Skeletal muscle tissue (tissue), 3 donors: ENCODE measurements at regions not wholly inside any gene's neighbourhood (a gene's known extent, or its start where the extent isn't known, plus 50 kb on each side); places are given as distances from the start of the nearest gene placed in this dataset.

Experiments used
- H3K27ac ChIP-seq: one replicate; pipeline ENCODE4 v1.7.0; 2013; ENCODE audit warnings: mild to moderate bottlenecking, low read depth, low read length, inconsistent platforms
- H3K27me3 ChIP-seq, 3 donors: one replicate each; pipeline ENCODE4 v1.7.0; 2013; ENCODE audit warnings: low read length in 3 of 3; ENCODE audit not compliant: control insufficient read depth in 3 of 3, insufficient read depth in 3 of 3
- H3K36me3 ChIP-seq, 3 donors: one replicate each; pipeline ENCODE4 v1.7.0; 2013; ENCODE audit warnings: low read length in 3 of 3; ENCODE audit not compliant: control insufficient read depth in 3 of 3, insufficient read depth in 3 of 3
- H3K4me1 ChIP-seq, 3 donors: one replicate each; pipeline ENCODE4 v1.7.0; 2013; ENCODE audit warnings: low read length in 3 of 3, mild to moderate bottlenecking in 3 of 3; ENCODE audit not compliant: control insufficient read depth in 3 of 3, insufficient read depth in 3 of 3
- H3K4me3 ChIP-seq, 3 donors: one replicate each; pipeline ENCODE4 v1.7.0; 2013; ENCODE audit warnings: low read length in 3 of 3
- H3K9ac ChIP-seq, 3 donors: one replicate each; pipeline ENCODE4 v1.7.0; 2013; ENCODE audit warnings: low read length in 3 of 3, mild to moderate bottlenecking in 3 of 3, moderate library complexity in 2 of 3, low read depth in 1 of 3
- H3K9me3 ChIP-seq, 3 donors: one replicate each; pipeline ENCODE4 v1.7.0; 2013; ENCODE audit warnings: low read length in 3 of 3; ENCODE audit not compliant: control insufficient read depth in 3 of 3
- donor health status: Osteomylitis.

DNA sequence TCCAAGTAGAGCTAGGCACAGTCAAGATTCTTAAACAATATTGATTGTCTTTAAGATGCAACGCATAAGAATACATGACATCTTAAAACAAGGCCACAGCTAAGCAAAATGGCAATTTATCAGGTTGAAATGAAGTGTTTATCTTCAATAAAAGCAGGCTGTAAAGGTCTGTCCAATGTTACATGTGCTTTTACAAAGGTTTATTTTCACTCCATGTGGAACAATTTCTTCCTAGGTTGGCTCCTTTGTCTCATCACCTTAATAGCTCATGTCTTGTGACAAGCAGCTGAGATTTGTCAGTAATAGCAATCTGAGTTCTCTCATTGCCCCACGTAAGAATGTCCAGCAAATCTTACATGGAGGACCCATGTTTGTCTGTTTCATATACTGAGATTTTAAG, 437.6 kb downstream of the GPAM start:
- Histone ChIP-seq H3K9ac (no peak overlapping the region), H3K27ac (no peak overlapping the region), H3K4me3 (no peak overlapping the region)

GRCh38 chr10:111747751-111748150, 435.8 kb downstream of the GPAM start:
- Histone ChIP-seq H3K4me1 (no peaks in the 10 kb centered on the region), H3K27ac (no peak overlapping the region), H3K27me3 (no peaks in the 10 kb centered on the region), H3K36me3 (no peaks in the 10 kb centered on the region), H3K4me3 (no peak overlapping the region), H3K9me3 (no peaks in the 10 kb centered on the region), H3K9ac (no peak overlapping the region)

More for the DNA sequence above, 437.6 kb downstream of the GPAM start:
- no peaks in the 10 kb centered on the region for H3K27me3 ChIP-seq
- no peaks in the 10 kb centered on the region for H3K36me3 ChIP-seq
- H3K4me1 ChIP-seq: no peaks in the 10 kb centered on the region
- no peaks in the 10 kb centered on the region for H3K9me3 ChIP-seq

DNA sequence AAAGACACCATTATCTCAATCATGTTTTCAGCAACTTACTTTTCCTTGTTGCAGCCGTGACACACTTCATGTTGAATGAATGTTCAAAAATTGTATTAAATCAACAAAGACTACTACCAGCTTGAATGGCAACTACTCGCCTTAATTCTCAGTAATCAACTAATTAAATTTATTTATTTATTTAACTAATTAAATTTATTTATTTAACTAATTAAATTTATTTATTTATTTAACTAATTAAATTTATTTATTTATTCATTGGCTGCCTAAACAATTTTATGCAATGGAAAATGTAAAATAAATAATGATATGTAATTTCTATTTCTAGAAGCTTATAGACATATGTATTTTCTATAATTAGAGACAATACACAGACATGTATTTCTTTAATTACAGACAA, 435.4 kb downstream of the GPAM start:
- no peak overlapping the region for H3K9ac ChIP-seq
- H3K27me3 ChIP-seq: no peaks in the 10 kb centered on the region
- no peaks in the 10 kb centered on the region for H3K36me3 ChIP-seq
- no peaks in the 10 kb centered on the region for H3K4me1 ChIP-seq
- no peaks in the 10 kb centered on the region for H3K9me3 ChIP-seq
- no peak overlapping the region for H3K4me3 ChIP-seq
- H3K27ac ChIP-seq: no peak overlapping the region

DNA sequence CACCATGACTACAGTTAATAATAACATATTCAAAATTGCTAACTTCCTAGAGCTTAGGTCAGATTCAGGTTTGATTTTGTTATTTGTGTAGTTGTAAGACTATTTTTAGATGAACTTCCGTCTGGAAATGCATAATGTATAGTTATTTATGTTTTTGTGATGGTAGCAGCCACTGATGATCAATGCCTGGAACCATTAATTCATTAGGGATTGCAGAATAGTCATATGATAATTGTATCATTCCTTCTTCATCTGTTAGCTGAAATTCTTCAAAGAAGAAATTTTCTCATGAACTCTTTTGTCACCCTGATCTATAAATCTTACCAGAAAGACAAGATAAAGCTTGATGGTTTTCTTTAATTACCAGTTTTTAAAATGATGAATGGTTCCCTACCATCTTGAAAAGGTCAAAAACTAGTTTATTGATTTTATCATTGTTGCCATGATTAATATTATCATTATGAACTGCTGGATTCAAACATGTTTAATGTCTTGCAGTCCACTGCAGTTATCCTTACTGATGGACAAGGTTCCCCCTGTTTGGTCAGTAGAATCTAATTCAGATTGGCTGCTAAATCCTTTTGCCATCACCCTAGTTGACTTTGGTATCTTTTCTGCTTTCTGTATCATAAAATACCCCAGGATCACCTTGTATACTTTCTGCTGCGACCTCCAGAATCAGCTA, 433.3 kb downstream of the GPAM start:
- Histone ChIP-seq H3K36me3 (no peaks in the 10 kb centered on the region), H3K4me3 (no peak overlapping the region), H3K9me3 (no peaks in the 10 kb centered on the region), H3K27ac (no peak overlapping the region), H3K9ac (no peak overlapping the region), H3K27me3 (no peaks in the 10 kb centered on the region), H3K4me1 (no peaks in the 10 kb centered on the region)

- no peaks in the 10 kb centered on the region for H3K9me3 ChIP-seq
These were observed 427.1 kb downstream of the GPAM start for GRCh38 chr10:111756217-111757061.

DNA sequence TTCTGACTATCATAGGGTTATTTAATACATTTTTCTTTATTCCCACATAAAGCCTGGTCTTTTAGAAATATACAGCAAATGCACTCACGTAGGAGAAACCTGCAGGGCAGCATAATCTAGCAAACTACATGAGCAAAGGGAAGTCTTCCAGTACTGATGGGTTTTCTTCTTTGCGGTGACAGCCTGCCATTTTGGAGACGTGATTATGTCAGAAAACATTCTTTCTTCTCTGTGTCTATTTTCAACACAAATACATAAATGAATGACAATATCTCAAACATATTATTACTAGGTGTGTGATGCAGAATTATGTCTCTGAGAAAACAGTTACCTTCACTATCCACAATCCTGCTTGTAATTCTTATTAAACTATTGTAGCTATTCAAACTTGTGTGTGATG, 425.0 kb downstream of the GPAM start:
- no peaks in the 10 kb centered on the region for H3K4me1 ChIP-seq
- no peaks in the 10 kb centered on the region for H3K9me3 ChIP-seq
- no peak overlapping the region for H3K4me3 ChIP-seq
- no peak overlapping the region for H3K9ac ChIP-seq
- no peaks in the 10 kb centered on the region for H3K36me3 ChIP-seq
- H3K27ac ChIP-seq: no peak overlapping the region
- H3K27me3 ChIP-seq: no peaks in the 10 kb centered on the region

More at GRCh38 chr10:111756217-111757061, 427.1 kb downstream of the GPAM start:
- Histone ChIP-seq H3K27ac (no peak overlapping the region), H3K4me1 (no peaks in the 10 kb centered on the region), H3K27me3 (no peaks in the 10 kb centered on the region), H3K4me3 (no peak overlapping the region), H3K36me3 (no peaks in the 10 kb centered on the region), H3K9ac (no peak overlapping the region)

GRCh38 chr10:111762114-111762513, 421.5 kb downstream of the GPAM start:
- no peak overlapping the region for H3K27ac ChIP-seq
- H3K4me1 ChIP-seq: no peaks in the 10 kb centered on the region
- H3K9me3 ChIP-seq: no peaks in the 10 kb centered on the region
- no peaks in the 10 kb centered on the region for H3K27me3 ChIP-seq
- no peaks in the 10 kb centered on the region for H3K36me3 ChIP-seq
- no peak overlapping the region for H3K4me3 ChIP-seq
- no peak overlapping the region for H3K9ac ChIP-seq

DNA sequence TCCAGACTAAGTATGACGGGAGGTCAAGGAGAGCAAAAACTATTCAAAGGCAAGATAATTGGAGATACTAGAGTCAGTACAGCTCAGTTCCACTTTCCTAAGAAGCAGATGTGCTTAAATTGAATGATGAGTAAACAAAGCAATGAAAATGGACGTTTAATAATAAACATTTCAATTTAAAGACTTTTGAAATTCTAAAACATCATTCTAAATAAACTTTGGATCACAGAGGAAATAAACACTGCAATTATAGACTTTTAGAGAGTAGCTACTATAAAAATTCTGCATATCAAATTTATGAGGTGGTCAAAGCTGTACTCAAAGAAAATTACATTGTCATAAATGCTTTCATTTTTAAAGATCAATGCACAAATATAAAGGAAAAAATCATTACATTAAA, 418.3 kb downstream of the GPAM start:
- Histone ChIP-seq H3K36me3 (no peaks in the 10 kb centered on the region), H3K9ac (no peak overlapping the region), H3K4me3 (no peak overlapping the region), H3K27me3 (no peaks in the 10 kb centered on the region), H3K9me3 (peaks cover 0 to 2% (median 0%) of the 10 kb centered on the region in 3 donors), H3K27ac (no peak overlapping the region), H3K4me1 (no peaks in the 10 kb centered on the region)

DNA sequence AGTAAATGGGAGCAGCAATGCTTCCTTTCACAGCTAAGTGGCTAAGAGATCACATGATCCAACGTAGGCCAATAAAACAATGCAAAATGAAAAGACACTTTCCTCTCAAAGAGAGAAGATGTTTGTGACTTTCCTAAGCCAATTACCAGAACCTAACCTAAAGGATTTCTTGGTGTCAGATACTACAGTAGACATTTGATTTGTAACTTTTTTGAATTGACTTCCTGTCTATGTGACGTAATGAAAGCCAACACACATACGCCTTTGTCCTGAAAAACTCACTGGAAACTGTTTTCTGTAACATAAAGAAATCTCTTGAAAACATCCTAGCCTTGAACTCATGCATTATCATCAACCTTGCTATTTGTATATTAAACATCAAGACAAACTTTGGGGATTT, 417.1 kb downstream of the GPAM start:
- H3K36me3 ChIP-seq: no peaks in the 10 kb centered on the region
- H3K27ac ChIP-seq: no peak overlapping the region

DNA sequence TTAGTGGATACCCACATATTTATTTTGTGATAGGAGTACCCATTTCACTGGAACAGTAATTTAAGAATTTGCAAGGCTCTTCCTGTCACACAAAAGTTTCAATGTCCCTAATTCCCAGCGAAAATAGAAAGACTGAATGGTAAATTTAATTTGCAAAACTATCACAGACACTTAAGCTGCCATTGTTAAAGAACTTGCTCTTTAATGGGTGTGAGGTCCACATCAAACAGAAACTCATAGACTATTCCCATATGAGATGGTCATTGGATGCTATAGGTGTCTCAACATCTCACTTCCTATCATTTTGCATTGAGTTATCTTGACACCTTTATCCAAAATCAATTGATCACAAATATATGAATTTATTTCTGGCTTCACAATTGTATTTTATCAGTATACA, 415.9 kb downstream of the GPAM start:
- Histone ChIP-seq H3K4me1 (no peaks in the 10 kb centered on the region), H3K27ac (no peak overlapping the region), H3K9ac (no peak overlapping the region), H3K27me3 (no peaks in the 10 kb centered on the region), H3K4me3 (no peak overlapping the region), H3K36me3 (no peaks in the 10 kb centered on the region), H3K9me3 (peaks cover 0 to 2% (median 0%) of the 10 kb centered on the region in 3 donors)

More for the DNA sequence above, 417.1 kb downstream of the GPAM start:
- no peaks in the 10 kb centered on the region for H3K27me3 ChIP-seq
- H3K4me1 ChIP-seq: no peaks in the 10 kb centered on the region
- no peak overlapping the region for H3K4me3 ChIP-seq
- no peak overlapping the region for H3K9ac ChIP-seq
- peaks cover 0 to 2% (median 0%) of the 10 kb centered on the region in 3 donors for H3K9me3 ChIP-seq
